NCI-H2171 (cell line): ENCODE measurements at regions not wholly inside any gene's neighbourhood (a gene's known extent, or its start where the extent isn't known, plus 50 kb on each side); places are given as distances from the start of the nearest gene placed in this dataset.

Experiments
- DNase-seq: peaks from one replicate; lab custom pipeline; 2025; lab: John Stamatoyannopoulos, UW

DNA sequence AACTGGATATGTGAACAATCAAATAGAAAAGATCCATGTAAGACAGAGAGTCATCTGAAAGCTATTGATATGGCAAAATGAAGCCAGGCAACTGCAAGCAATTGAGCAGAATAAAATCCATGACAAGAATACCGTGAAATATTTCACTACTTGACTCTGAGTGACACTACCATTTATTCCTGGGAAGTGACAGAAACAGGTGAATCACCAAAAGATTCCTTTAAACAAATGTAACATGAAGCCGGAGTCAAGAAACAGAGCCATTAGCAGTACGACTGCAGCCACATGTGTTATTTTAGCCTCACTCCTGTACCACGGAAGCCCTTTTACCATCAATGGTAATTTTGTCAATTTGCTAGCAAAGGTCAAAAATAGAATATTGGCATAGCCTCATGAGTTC is 197.7 kb upstream of the POT1 start:
- no peak for DNase-seq

DNA sequence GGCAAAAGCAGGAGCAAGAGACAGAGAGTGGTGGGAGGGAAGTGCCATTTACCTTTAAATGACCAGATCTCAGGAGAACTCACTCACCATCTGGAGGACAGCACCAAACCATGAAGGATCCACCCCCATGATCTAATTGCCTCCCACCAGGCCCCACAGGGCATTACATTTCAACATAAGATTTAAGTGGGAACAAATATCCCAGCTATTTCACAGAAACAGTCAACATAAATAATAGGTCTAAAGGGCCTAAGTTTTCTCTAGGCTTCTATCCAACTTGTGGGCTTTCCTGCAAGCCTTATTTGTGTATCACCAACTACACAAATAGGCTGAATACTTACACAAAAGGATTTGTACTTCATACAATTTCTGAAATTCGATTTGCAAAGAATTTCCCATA is 196.8 kb upstream of the POT1 start:
- no peak for DNase-seq

DNA sequence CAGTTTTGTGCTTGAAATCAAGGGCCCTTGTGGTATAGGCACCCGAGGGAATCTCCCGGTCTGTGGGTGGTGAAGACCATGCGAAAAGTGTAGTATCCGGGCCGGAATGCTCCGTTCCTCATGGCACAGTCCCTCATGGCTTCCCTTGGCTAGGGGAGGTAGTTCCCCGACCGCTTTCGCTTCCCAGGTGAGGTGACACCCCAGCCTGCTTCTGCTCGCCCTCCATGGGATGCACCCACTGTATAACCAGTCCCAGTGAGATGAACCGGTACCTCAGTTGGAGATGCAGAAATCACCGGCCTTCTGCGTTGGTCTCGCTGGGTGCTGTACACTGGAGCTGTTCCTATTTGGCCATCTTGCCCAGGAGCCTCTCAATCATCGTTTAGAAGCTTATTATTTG is 195.7 kb upstream of the POT1 start:
- no peak for DNase-seq

DNA sequence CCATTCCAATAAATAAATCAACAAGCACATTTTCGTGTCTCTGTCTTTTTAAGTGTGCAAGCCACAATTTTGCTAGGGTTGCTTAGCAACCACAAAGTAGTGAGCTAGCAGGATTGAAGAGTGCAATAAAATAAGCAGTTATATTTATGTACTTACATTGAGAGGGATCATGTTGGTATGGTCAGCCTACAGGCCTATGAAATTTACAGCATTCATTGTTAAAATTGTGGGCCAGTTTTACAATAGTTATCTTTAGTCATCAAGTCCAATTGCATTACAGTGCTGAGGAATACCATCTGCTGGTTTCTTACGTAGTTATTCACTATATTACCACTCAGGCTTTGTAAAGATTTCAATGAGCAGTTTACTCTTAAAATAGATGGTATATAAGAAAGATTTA is 192.5 kb upstream of the POT1 start:
- DNase-seq, result no peak

DNA sequence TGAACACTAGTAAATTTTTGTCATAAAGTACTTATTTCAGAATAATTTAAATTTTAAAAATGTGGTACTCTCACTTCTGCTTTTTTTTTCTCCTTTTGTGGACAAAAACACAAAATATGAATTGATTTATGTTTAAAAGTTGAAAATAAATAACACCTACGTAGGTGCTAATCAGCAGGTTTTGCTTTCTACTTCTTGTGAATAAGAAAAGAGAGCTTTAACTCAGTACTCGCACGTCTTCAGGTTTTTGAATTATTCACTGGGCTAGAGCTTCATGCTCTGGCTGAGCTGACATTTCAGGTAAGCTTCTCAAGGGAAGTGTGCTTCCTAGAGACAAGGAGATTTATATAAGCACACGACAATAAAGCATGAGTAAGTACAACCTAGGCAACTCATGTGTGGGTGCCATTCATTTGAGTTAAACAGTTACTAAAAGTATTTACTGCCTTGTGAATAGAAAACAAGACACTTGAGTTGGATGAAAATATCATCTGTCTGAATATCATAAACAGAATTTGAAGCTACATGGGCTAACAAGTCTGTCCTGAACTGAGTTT is 190.0 kb upstream of the POT1 start:
- DNase-seq, result no peak

DNA sequence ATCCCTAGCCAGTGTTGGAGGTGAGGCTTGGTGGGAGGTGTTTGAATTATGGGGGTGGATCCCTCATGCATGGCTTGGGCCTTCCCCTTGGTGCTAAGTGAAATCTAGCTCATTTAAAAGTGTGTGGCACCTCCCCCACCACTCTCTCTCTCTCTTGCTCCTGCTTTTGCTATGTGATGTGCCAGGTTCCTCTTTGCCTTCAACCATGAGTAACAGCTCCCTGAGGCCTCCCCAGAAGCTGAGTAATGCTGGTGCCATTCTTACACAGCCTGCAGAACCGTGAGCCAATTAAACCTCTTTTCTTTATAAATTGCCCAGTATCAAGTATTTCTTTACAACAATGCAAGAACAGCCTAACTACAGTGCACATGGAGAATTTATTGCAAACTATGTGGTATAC is 188.8 kb upstream of the POT1 start:
- no peak for DNase-seq

DNA sequence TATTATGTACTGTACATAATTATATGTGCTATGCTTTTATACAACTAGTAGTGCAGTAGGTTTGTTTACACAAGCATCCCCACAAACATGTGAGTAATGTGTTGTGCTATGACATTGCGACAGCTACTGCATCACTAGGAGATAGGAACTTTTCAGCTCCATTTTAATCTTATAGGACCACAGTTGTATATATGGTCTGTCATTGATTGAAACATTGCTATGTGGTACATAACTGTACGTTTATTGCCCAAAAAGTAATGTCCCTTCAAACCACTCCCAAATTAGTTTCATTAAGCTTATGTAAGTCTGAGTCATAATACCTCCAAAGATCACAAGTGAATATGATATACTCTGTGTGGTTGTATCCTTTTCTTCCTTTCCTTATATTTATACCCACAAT is 183.2 kb upstream of the POT1 start:
- no peak for DNase-seq

DNA sequence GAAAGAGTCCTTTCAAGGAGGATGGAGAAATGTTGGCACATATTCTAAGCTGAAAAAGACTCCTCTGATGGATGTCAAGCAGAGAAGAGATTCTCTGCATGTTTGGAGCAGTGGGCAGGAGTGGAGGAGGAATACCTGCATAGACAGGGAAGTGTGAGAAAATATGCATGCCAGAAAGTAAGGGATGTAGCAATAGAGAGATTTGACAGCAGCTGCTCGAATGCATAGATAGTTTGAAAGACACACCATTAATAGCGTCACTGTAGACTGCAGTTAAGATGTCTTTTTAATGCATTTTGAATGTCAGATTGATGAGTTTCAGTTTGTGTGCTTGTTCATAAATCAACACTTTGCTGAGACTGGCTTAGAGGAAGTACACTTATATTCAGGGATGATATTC is 169.9 kb upstream of the POT1 start:
- no peak for DNase-seq

DNA sequence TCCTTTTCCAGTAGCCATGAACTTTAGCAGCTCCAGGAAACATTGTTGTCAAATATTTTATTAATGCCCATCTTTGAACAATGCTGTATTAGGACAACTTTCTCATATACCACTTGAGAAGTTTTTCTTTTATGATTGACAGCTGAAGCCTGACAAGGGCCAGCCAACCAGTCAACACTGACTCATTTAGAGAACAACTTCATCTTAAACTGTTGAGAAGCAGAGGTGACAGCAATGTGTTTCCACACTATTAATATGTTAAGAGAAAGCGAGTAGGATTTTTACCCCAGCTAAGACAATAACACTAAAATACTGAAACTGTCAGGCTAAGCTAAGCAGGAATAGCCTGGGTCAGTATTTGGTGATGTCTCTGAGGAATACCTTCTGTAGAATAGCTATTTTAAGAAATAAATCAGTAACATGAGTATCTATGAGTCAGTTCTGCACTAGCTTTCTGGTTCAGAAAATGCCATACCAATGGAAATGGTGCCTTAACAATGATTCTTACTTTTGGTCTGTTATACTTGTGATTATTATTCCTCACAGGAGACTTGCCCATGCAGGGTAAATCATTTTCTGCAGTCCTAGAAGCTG is 168.8 kb upstream of the POT1 start:
- DNase-seq, result no peak

DNA sequence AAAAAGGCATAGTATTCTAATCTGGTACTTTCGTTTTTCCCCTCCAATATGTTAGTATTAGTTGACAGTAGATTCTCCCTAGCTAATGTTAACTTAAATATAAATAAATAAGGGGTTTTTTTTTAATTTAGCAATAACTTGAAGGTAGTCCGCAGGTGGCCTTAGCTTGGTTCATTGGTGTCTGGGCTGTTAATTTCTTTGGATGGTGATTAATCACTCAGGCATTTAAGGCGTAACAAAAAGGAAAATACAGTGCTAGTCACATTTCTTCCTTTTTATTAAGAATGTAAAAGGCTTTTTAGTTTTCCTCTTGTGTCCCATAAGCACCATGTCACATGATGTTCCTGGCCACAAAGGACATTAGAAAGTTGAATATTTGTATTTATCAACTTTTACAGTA is 161.0 kb upstream of the POT1 start:
- DNase-seq, result no peak

DNA sequence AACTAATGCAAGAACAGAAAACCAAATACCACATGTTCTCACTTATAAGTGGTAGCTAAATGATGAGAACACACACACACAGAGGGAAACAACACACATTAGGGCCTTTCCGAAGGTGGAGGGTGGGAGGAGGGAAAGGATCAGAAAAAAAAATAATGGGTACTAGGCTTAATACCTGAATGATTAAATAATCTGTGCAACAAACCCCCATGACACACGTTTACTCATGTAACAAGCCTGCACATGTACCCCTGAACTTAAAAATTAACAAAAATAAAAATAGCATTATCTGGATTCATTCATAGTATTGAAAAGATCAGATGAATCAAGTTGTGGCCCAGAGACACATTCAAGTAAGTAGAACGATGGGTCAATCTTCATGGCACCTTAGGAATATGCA is 159.5 kb upstream of the POT1 start:
- no peak for DNase-seq

DNA sequence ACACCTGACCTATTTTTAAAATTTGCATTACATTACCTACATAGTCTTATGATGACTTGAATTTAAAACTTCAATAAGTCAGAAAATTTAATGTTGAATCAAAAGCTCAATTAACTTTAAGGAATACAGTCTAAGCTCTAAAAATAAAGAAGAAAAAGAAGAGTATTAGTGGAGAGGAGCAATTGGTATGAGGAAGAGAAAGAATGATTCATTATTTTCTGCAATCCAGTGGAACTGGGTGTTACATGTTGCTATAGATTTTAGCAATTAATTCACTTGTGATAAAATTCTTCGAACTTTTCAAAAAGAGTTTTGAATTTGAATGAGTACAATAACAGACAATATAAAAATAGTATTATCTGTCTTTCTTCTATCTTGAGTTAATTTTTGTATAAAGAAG is 158.9 kb upstream of the POT1 start:
- no peak for DNase-seq

DNA sequence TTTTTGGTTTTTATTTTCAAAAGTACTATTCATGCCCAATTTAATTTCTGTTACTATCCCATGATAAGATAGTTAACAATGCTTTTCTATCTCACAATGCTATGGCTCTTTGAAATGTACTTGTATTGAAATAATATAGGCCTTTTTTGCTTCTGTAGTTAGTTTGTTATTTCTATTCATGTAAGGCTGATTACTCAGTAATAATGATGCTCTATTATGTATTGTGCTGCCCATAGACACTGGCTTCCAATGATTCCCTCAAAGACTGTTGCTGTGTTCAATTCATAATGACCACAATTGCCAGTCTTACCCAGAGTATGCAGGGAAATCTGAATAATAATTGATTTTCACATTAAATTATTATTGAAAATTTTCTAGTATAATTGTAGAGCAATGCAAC is 155.5 kb upstream of the POT1 start:
- DNase-seq, result no peak

DNA sequence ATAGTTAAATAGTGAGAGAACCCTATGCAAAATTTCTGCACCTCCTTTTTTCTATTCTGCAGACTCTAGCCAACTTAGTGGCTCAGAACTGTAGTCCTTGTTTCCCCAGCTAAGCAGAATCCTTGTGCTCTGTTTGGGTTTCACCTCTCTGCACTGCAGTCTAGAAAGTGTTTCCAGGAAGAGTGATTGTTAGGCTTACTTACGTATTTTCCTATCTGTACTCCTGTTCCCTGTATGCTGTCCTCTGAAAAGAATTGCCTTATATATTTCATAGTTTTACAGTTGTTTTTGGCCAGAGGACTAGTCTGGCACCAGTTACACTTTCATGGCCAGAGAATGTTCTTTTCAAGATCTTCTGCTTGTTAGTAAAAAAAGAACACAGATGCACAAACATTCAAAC is 154.6 kb upstream of the POT1 start:
- DNase-seq, result no peak

DNA sequence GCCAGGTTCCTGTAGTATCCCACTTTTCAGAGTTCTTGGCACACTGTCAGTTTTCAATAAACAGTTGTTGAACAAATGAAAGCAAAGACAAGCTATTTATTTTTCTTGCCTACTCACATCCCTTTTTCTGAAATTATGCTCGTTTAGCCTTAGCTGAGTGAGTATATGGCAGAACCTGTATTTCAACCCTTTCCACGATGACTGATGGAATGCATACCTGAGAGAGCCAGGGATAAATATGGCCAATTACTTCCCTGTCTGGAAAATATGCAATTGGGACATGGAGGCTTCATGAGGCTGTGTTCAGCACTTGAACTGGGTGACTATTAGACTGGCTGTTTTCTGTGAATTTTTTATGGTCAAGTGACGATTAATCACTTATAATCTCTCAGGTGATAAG is 144.5 kb upstream of the POT1 start:
- DNase-seq, result no peak

DNA sequence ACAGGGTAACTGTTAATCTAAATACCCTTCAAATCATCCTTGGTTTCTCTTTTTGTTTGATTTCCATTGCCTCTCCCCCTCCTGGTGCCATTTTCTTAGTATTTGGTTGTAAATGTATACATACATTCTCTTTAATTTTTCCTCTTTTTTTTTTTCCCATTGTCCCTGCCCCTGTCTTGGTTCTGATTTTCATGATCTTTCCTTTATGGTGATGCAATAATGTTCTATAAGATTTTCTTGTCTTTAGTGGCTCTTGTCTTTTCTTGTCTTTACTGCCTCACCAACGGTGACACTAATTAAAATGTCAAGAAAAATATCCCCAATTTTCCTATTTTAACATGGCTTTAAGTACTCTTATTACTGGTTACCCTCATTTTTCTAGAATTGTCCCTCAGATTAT is 135.9 kb upstream of the POT1 start:
- no peak for DNase-seq

DNA sequence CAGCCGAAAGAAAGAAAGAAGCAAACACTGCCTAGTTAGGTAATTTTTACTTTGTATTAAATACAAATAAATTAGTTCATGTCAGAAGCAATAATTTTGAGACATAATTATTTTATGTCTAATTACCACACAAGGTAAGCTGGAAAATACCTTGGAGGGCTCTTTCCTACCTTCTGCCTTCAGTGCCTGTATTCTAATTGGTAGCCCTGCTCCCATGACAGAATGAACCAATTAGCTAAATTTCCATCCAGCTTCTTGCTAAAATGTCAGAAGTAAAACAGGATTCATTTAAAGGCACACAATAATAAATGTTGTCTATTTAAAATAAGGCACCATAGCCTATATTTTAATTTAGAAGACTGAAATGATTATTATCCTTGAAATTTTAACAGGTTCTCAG is 135.4 kb upstream of the POT1 start:
- DNase-seq, result no peak

DNA sequence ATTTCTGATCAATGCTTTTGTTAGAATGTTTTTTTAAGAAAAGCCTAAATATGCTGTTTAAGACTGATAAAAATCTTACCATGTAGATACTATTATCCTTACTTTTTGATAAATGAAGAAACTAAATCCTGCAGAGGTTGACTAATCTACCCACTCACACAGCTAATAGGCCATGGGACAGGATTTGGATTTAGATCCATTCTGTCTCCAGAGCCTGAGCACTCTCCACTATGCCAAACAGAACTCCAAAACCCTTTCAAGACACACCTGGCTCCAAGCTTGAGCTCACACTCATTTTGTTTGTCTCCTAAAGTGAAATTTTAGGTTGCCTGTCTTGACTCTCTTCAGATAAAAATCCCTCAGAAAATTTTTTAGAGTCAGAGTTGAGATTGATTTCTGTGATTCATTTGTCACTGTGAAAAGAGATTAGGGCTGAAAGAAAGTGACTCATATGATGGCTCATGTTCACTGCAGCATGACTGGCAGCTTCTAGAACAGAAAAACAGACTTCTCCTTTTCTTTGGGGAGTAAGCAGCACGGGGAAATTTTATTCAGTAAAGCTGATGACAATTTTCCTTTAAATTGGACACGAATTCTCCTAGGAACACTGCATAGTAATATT is 132.3 kb upstream of the POT1 start:
- no peak for DNase-seq

DNA sequence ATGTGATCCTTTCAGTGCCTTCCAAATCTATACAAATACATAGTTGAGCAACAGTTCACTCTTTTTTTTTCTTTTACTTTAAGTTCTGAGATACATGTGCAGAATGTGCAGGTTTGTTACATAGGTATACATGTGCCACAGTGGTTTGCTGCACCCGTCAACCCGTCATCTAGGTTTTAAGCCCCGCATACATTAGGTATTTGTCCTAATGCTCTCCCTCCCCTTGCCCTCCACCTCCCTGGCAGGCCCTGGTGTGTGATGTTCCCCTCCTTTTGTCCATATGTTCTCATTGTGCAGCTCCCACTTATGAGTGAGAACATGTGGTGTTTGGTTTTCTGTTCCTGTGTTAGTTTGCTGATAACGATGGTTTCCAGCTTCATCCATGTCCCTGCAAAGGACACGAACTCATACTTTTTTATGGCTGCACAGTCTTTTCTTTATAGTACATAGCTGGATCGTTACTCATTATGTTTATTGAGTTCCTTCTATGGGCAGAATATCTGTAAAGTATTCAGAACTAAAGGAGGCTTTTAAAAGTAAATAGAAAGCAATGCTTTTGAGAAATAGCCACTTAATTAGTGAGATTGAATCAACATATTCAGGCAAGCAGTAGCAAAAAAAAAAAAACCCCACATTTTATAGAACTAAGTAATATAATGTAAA is 131.6 kb upstream of the POT1 start:
- DNase-seq, result peak; percentile 55

DNA sequence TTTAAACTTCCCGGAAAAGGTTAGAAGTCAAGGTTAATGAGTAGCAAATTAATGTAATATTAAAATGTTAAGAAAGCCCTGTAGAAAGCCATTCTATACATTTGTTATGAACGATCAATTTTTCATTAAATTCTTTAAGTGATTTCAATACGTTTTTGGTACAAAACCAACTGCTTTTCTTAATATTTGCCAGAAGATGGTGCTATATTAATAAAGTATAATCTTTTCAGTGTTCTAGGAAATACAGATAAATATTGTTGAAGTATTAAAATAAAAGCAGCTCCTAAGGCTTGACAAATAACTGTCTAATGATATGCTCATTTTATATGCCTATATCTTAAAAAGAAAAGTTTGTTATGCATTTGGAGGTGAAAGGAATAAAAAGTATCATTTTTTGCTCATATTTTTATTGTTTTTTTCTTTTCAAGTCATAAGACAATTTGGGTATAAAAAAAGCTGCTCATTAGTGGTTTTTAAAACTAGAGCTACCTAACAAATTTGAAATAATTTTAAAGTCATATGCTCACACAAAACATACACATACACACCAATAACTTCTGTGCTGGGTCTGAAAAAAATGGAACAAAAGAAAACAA is 130.3 kb upstream of the POT1 start:
- peak; percentile 34 for DNase-seq

DNA sequence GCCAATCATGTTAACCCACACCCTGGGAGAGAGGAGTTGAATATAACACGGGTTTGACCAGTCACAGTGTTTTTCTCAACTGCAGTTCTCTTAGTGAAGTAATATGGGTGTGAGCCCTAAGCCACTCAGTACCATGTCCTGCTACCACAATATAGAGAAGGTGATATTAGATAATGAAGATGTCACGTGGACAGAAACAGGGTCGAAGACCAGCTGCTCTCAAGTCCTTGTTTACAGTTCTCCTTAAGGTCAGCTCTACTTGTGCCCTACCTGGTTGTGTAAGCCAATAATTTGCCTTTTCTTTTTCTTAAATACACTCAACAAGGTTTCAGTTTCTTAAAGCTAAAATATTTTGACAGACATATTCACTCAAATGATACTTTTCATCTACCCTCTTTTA is 128.3 kb upstream of the POT1 start:
- DNase-seq, result no peak

DNA sequence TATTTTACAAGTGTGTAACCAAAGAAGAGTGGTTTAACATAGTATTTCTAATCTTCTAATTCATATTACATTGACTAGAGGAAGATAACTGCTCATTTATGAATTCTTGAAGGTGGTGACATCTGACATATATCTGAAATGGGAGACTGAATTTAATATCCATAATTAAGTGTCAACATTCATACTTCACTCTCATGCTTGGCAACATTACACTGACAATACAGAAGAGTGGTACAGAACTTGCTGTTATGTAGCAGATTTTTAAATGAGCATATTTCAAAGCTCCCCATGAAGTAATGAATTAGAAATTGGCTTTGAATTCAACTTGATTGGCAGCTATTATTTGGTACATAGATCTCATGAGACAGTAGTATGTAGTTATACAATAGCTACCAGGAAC is 125.8 kb upstream of the POT1 start:
- no peak for DNase-seq

DNA sequence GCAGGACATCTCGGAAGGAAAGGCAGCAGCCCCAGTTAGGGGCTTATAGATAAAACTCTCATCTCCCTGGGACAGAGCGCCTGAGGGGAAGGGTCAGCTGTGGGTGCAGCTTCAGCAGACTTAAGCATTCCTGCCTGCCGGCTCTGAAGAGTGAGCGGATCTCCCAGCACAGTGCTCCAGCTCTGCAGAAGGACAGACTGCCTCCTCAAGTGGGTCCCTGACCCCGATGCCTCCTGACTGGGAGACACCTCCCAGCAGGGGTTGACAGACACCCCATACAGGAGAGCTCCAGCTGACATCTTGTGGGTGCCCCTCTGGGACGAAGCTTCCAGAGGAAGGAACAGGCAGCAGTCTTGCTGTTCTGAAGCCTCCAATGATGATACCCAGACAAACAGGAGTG is 117.1 kb upstream of the POT1 start:
- DNase-seq, result no peak
